GM23338 (cell line): ENCODE measurements at regions not wholly inside any gene's neighbourhood (a gene's known extent, or its start where the extent isn't known, plus 50 kb on each side); places are given as distances from the start of the nearest gene placed in this dataset.
A peak's percentile ranks its signal among the peaks of the same experiment; 100 is the strongest.

Experiments used
- ATAC-seq: fragments of 200-7000 bp; cut with Tn5 transposase; 3 replicates; pipeline ENCODE4 v1.9.1; 2020
- DNase-seq: peaks from one replicate; pipeline ENCODE4 v3.0.0-alpha.2; 2015; ENCODE audit warnings: low spot score
- H2AFZ ChIP-seq: fragments of 200-600 bp; sonication (generic); 2 replicates; pipeline ENCODE4 v1.8.0; 2016; ENCODE audit warnings: antibody characterized with exemption, mild to moderate bottlenecking, moderate library complexity
- H3F3A ChIP-seq: fragments of 200-600 bp; sonication (generic); replicated peaks from 2 replicates; pipeline ENCODE4 v1.8.0; 2017; ENCODE audit warnings: antibody characterized with exemption, mixed run types, low read depth
- H3K27ac ChIP-seq: fragments of 200-600 bp; sonication (generic); 2 replicates; pipeline ENCODE4 v1.6.1; 2016; ENCODE audit warnings: low read depth
- H3K27me3 ChIP-seq: fragments of 200-600 bp; sonication (generic); 2 replicates; pipeline ENCODE4 v1.8.0; 2016; ENCODE audit warnings: mild to moderate bottlenecking, mixed run types, moderate library complexity; ENCODE audit not compliant: insufficient read depth
- H3K36me3 ChIP-seq: fragments of 200-600 bp; sonication (generic); 2 replicates; pipeline ENCODE4 v1.8.0; 2016; ENCODE audit warnings: mild to moderate bottlenecking; ENCODE audit not compliant: insufficient read depth
- H3K4me1 ChIP-seq: fragments of 200-600 bp; sonication (generic); 2 replicates; pipeline ENCODE4 v1.8.0; 2016; ENCODE audit warnings: mild to moderate bottlenecking, moderate library complexity; ENCODE audit not compliant: insufficient read depth
- H3K4me2 ChIP-seq: fragments of 200-600 bp; sonication (generic); 2 replicates; pipeline ENCODE4 v1.7.1; 2017; ENCODE audit warnings: mixed run types
- H3K4me3 ChIP-seq: fragments of 200-600 bp; sonication (generic); 2 replicates; pipeline ENCODE4 v1.6.1; 2016; ENCODE audit warnings: mixed run types
- H3K79me2 ChIP-seq: fragments of 200-600 bp; sonication (generic); replicated peaks from 2 replicates; pipeline ENCODE4 v1.8.0; 2017; ENCODE audit warnings: mild to moderate bottlenecking; ENCODE audit not compliant: insufficient read depth
- H3K9me2 ChIP-seq: fragments of 200-600 bp; sonication (generic); 2 replicates; pipeline ENCODE4 v1.8.0; 2017; ENCODE audit not compliant: insufficient read depth
- H4K20me1 ChIP-seq: fragments of 200-600 bp; sonication (generic); replicated peaks from 2 replicates; pipeline ENCODE4 v1.8.0; 2017; ENCODE audit warnings: mild to moderate bottlenecking; ENCODE audit not compliant: insufficient read depth
- H3K27ac Mint-ChIP-seq: 2 replicates; pipeline ENCODE4 v1.8.0; 2020; ENCODE audit warnings: inconsistent platforms, mild to moderate bottlenecking, moderate library complexity, mixed read lengths
- H3K27me3 Mint-ChIP-seq: 3 replicates; pipeline ENCODE4 v1.8.0; 2022; ENCODE audit warnings: low read depth, mild to moderate bottlenecking, moderate library complexity, mixed read lengths, inconsistent platforms; ENCODE audit not compliant: insufficient read depth, poor library complexity
- H3K36me3 Mint-ChIP-seq: 3 replicates; pipeline ENCODE4 v1.8.0; 2021; ENCODE audit warnings: low read depth, mild to moderate bottlenecking, inconsistent platforms, moderate library complexity, mixed read lengths
- H3K4me1 Mint-ChIP-seq: 3 replicates; pipeline ENCODE4 v1.8.0; 2020; ENCODE audit warnings: mild to moderate bottlenecking, inconsistent platforms, mixed read lengths
- H3K4me3 Mint-ChIP-seq: 3 replicates; pipeline ENCODE4 v1.8.0; 2021; ENCODE audit warnings: moderate library complexity, mild to moderate bottlenecking, inconsistent platforms, mixed read lengths
- H3K9me3 Mint-ChIP-seq: 3 replicates; pipeline ENCODE4 v1.8.0; 2020; ENCODE audit warnings: moderate library complexity, mild to moderate bottlenecking, inconsistent platforms, mixed read lengths
- CREB1 ChIP-seq: fragments of 250-450 bp; sonication (Bioruptor Pico); IDR thresholded peaks from 2 replicates; pipeline ENCODE4 v1.5.0; 2020; ENCODE audit warnings: low read depth, mild to moderate bottlenecking, moderate library complexity
- ETS1 ChIP-seq: IDR thresholded peaks from 2 replicates; pipeline ENCODE4 v1.6.1; 2016; ENCODE audit warnings: antibody characterized with exemption
- EZH2 ChIP-seq: fragments of 200-600 bp; sonication (generic); IDR thresholded peaks from one replicate; pipeline ENCODE4 v1.8.0; 2017; ENCODE audit warnings: antibody characterized with exemption, mild to moderate bottlenecking, low read depth; ENCODE audit not compliant: unreplicated experiment
- EZH2phosphoT487 ChIP-seq: fragments of 200-600 bp; sonication (generic); IDR thresholded peaks from one replicate; pipeline ENCODE4 v1.8.1; 2018; ENCODE audit warnings: antibody characterized with exemption; ENCODE audit not compliant: unreplicated experiment
- JUNB ChIP-seq: IDR thresholded peaks from one replicate; pipeline ENCODE4 v1.6.1; 2016; ENCODE audit warnings: antibody characterized with exemption; ENCODE audit not compliant: unreplicated experiment
- NANOG ChIP-seq: IDR thresholded peaks from 2 replicates; pipeline ENCODE4 v1.6.1; 2016; ENCODE audit warnings: antibody characterized with exemption, borderline replicate concordance
- POLR2AphosphoS5 ChIP-seq: IDR thresholded peaks from 2 replicates; pipeline ENCODE4 v1.6.1; 2016; ENCODE audit warnings: antibody characterized with exemption, low read depth
- STAT1 ChIP-seq: IDR thresholded peaks from one replicate; pipeline ENCODE4 v1.6.1; 2016; ENCODE audit warnings: antibody characterized with exemption; ENCODE audit not compliant: unreplicated experiment
- ZNF114 ChIP-seq: fragments of 250-450 bp; sonication (Bioruptor Pico); IDR thresholded peaks from 2 replicates; pipeline ENCODE4 v1.5.0; 2020; ENCODE audit warnings: mild to moderate bottlenecking, moderate library complexity
- ZNF331 ChIP-seq: fragments of 250-450 bp; sonication (Bioruptor Pico); IDR thresholded peaks from 2 replicates; pipeline ENCODE4 v1.5.0; 2020; ENCODE audit warnings: low read depth, mild to moderate bottlenecking, moderate library complexity
- ZNF462 ChIP-seq: fragments of 250-450 bp; sonication (Bioruptor Pico); IDR thresholded peaks from 2 replicates; pipeline ENCODE4 v1.5.0; 2020; ENCODE audit warnings: mild to moderate bottlenecking, moderate library complexity
- TF ChIP-seq, protein P1 (sequence below), 2 experiments: fragments of 200-600 bp in 1 of 2; sonication (generic) in 1 of 2; conservative IDR thresholded peaks; 2 replicates each; pipeline versions ENCODE4 v1.5.1 to v1.6.1; 2016 to 2017; ENCODE audit warnings: antibody characterized with exemption in 2 of 2, low read depth in 2 of 2, mild to moderate bottlenecking in 2 of 2, moderate library complexity in 1 of 2

DNA sequence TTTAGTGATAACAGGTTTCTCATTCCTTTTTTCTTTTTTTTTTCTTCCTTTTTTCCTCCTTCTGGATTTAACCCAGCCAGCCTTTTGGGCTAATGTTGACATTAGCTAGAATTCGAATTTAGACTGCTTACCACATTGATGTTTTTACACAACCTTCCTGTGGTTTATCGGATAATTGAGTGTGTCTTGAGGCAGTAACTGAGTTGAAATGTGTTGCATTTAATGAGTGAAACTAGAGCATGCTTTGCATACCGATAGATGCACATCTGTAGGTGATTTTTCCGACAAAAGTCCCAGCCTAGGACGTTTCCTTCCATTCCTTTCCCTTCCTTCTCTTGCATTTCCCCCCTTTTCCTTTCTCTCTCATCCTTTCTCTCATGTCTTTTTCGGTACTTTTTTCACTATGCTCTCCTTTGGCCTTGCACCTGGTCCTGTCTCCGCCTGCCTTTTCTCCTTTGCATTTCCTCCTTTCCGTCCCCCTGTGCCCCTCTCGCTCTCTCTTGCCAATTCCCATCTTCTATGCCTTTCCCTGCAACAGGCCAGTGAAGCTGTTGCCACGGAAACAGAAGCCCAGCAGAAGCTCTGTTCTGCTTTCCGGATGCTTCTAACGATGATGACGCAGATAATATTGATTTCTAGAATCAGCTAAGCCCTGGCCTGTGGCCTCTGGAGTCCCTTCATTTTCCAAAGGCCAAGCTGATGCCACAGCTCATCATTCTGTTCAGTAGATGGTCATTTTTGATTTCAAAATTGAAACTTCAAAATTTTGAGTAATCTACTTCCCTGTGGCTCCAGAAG lies 76.1 kb downstream of the SLC25A47 start (continued):
- TF ChIP-seq, protein P1, sequence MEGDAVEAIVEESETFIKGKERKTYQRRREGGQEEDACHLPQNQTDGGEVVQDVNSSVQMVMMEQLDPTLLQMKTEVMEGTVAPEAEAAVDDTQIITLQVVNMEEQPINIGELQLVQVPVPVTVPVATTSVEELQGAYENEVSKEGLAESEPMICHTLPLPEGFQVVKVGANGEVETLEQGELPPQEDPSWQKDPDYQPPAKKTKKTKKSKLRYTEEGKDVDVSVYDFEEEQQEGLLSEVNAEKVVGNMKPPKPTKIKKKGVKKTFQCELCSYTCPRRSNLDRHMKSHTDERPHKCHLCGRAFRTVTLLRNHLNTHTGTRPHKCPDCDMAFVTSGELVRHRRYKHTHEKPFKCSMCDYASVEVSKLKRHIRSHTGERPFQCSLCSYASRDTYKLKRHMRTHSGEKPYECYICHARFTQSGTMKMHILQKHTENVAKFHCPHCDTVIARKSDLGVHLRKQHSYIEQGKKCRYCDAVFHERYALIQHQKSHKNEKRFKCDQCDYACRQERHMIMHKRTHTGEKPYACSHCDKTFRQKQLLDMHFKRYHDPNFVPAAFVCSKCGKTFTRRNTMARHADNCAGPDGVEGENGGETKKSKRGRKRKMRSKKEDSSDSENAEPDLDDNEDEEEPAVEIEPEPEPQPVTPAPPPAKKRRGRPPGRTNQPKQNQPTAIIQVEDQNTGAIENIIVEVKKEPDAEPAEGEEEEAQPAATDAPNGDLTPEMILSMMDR (conservative IDR thresholded peaks at IDR 0.05; ENCODE audit: low read depth in 2 of 2), result no peak
- no peak for TF ChIP-seq JUNB
- TF ChIP-seq EZH2phosphoT487, result no peak
- TF ChIP-seq NANOG, result no peak
- TF ChIP-seq EZH2, result no peak

DNA sequence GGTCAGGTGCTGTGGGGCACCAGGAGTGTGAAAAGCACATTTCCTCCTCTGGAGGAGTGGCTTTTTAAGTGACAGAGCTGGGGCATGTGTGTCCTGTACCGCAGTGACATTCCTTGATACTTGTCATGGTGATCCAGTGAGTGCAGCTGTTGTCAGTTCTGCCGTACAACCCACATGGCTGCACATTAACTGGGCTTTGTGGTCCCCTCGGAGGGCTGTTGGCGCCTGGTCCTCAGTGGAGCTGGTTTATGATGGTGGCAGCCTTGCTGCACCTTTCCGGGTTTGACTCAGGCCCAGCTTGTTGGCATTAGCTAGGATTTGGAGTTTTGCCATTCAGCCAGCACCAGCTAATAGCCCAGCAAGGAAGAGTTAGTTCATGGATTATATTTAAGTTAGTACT lies 77.0 kb downstream of the SLC25A47 start:
- H3K79me2 ChIP-seq, result peaks cover 4% of the 10 kb centered on the region; the same call in 1 of the 2 replicates
- Mint-ChIP-seq H3K4me1 (peaks cover 57% of the 10 kb centered on the region), H3K36me3 (no peaks in the 10 kb centered on the region), H3K27ac (peak overlapping the region; percentile 9; the same call in 1 of the 2 replicates), H3K4me3 (no peak overlapping the region), H3K9me3 (no peaks in the 10 kb centered on the region), H3K27me3 (peaks cover 8% of the 10 kb centered on the region)
- peaks cover 50% of the 10 kb centered on the region for H3K4me1 ChIP-seq
- H3K9me2 ChIP-seq, result no peaks in the 10 kb centered on the region
- no peak overlapping the region for H3K4me3 ChIP-seq
- no peaks in the 10 kb centered on the region for H4K20me1 ChIP-seq
- H3K36me3 ChIP-seq, result no peaks in the 10 kb centered on the region
- no peak overlapping the region for H3K4me2 ChIP-seq
- DNase-seq (no peak), ATAC-seq (no peak)
- H3K27me3 ChIP-seq, result no peaks in the 10 kb centered on the region
- no peak overlapping the region for H2AFZ ChIP-seq
- H3F3A ChIP-seq, result no peaks in the 10 kb centered on the region
- H3K27ac ChIP-seq, result no peak overlapping the region; the same call in 1 of the 2 replicates
- TF ChIP-seq STAT1 (no peak), JUNB (no peak), CREB1 (CRISPR knock-in tag) (no peak), ZNF462 (CRISPR knock-in tag) (no peak), NANOG (no peak), ZNF331 (no peak), EZH2 (no peak), EZH2phosphoT487 (no peak), ETS1 (no peak), POLR2AphosphoS5 (no peak), ZNF114 (CRISPR knock-in tag) (no peak)
- TF ChIP-seq, protein P1 (conservative IDR thresholded peaks at IDR 0.05; ENCODE audit: low read depth in 2 of 2), result no peak
